ENCODE measurements at regions not wholly inside any gene's neighbourhood (a gene's known extent, or its start where the extent isn't known, plus 50 kb on each side); places are given as distances from the start of the nearest gene placed in this dataset.
"Not testable (repeated sequence)": the region's sequence is repeated elsewhere in the genome, so short reads cannot be mapped to it uniquely, and the experiment has no call there.

GRCh38 chr5:91754990-91755389, 371.9 kb upstream of the ARRDC3 start:
- no peak for DNase-seq (ENCODE audit: low read depth)
- H3K4me3 ChIP-seq (replicated peaks; ENCODE audit: low read depth, low read length) = no peak overlapping the region
- no peak for TF ChIP-seq CTCF (IDR thresholded peaks at IDR 0.05; ENCODE audit: low read length, missing control alignments)

- not testable (repeated sequence) for DNase-seq (ENCODE audit: low read depth)
Observed at GRCh38 chr5:91744470-91744869, 361.4 kb upstream of the ARRDC3 start.

GRCh38 chr5:91742550-91742949, 359.4 kb upstream of the ARRDC3 start:
- no peak for DNase-seq (ENCODE audit: low read depth)
- TF ChIP-seq CTCF (IDR thresholded peaks at IDR 0.05; ENCODE audit: low read length, missing control alignments) = no peak
- H3K4me3 ChIP-seq (replicated peaks; ENCODE audit: low read depth, low read length) = no peak overlapping the region

More at GRCh38 chr5:91744470-91744869, 361.4 kb upstream of the ARRDC3 start:
- H3K4me3 ChIP-seq (replicated peaks; ENCODE audit: low read depth, low read length) = not testable (repeated sequence)

- TF ChIP-seq CTCF (IDR thresholded peaks at IDR 0.05; ENCODE audit: low read length, missing control alignments) = no peak
- DNase-seq (ENCODE audit: low read depth) = no peak
- H3K4me3 ChIP-seq (replicated peaks; ENCODE audit: low read depth, low read length) = no peak overlapping the region
Observed at GRCh38 chr5:91741764-91742505, 358.8 kb upstream of the ARRDC3 start.

GRCh38 chr5:91730026-91730425, 346.9 kb upstream of the ARRDC3 start:
- no peak overlapping the region for H3K4me3 ChIP-seq (replicated peaks; ENCODE audit: low read depth, low read length)
- DNase-seq (ENCODE audit: low read depth) = no peak
- TF ChIP-seq CTCF (IDR thresholded peaks at IDR 0.05; ENCODE audit: low read length, missing control alignments) = no peak

GRCh38 chr5:91727463-91727862, 344.3 kb upstream of the ARRDC3 start:
- TF ChIP-seq CTCF (IDR thresholded peaks at IDR 0.05; ENCODE audit: low read length, missing control alignments) = no peak
- no peak overlapping the region for H3K4me3 ChIP-seq (replicated peaks; ENCODE audit: low read depth, low read length)
- no peak for DNase-seq (ENCODE audit: low read depth)

GRCh38 chr5:91722736-91723467, 339.8 kb upstream of the ARRDC3 start:
- no peak for TF ChIP-seq CTCF (IDR thresholded peaks at IDR 0.05; ENCODE audit: low read length, missing control alignments)
- no peak overlapping the region for H3K4me3 ChIP-seq (replicated peaks; ENCODE audit: low read depth, low read length)
- DNase-seq (ENCODE audit: low read depth) = no peak
